Stimulated activated CD8-positive, alpha-beta memory T cell treated with anti-CD3 and anti-CD28 coated beads, Interleukin-15, amount 100 ng/mL, for 24 hours (primary cell): ENCODE measurements at regions not wholly inside any gene's neighbourhood (a gene's known extent, or its start where the extent isn't known, plus 50 kb on each side); places are given as distances from the start of the nearest gene placed in this dataset.

Experiments
- DNase-seq: peaks from one replicate; pipeline ENCODE4 v3.0.0-alpha.2; 2020; ENCODE audit warnings: low read depth

DNA sequence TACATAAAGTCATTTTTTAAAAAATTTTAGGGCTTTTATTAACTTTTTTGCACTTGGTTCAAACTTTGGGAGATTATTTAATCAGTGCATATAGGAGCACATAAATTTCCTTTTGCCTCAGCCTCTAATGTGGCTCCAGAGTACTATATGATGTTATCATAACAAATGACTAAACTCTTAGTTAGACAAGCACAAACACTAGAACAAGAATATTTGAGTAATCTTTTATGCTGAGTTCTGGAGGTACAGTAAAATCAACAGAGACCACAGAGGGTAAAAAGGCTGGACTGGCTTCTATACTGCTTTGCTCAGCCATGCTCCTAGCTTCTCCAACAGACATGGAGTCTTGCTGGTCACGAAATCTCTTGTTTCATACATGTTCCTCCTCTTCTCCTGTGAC, 52.5 kb upstream of the SGCD start:
- DNase-seq, result no peak
